AG04450 (cell line): ENCODE measurements at regions not wholly inside any gene's neighbourhood (a gene's known extent, or its start where the extent isn't known, plus 50 kb on each side); places are given as distances from the start of the nearest gene placed in this dataset.

Source experiments
- CTCF ChIA-PET: fragments of 300-600, 350-600 bp; formaldehyde crosslinking; extraction: SDS; loops from one replicate; lab custom pipeline; 2022; ENCODE audit warnings: antibody characterized with exemption, inconsistent platforms; lab: Charles Lee
- POLR2A ChIA-PET: fragments of 350-600 bp; formaldehyde crosslinking; extraction: SDS; loops from one replicate; lab custom pipeline; 2021; ENCODE audit warnings: antibody characterized with exemption, inconsistent platforms; lab: Yijun Ruan, JAX
- DNase-seq: peaks from one replicate; pipeline ENCODE4 v3.0.0-alpha.2; 2011; ENCODE audit warnings: low read depth, low spot score
- H3K27ac ChIP-seq: one replicate; pipeline ENCODE4 v1.5.1; 2012; ENCODE audit warnings: low read depth, low read length, control low read depth
- H3K27me3 ChIP-seq: one replicate; pipeline ENCODE4 v1.6.0; 2012; ENCODE audit warnings: low read length; ENCODE audit not compliant: control insufficient read depth, insufficient read depth
- H3K4me3 ChIP-seq: 2 replicates; pipeline ENCODE4 v1.5.1; 2011; ENCODE audit warnings: mild to moderate bottlenecking, low read depth, low read length, control low read depth
- H3K9me3 ChIP-seq: 2 replicates; pipeline ENCODE4 v1.5.1; 2012; ENCODE audit warnings: low read length; ENCODE audit not compliant: control insufficient read depth, insufficient read depth
- CTCF ChIP-seq: IDR thresholded peaks from 2 replicates; pipeline ENCODE4 v1.5.1; 2011; ENCODE audit warnings: low read depth, low read length, control low read depth, inconsistent platforms

- CTCF ChIA-PET: interaction anchor here (0.6 kb wide), 1 partner anchor 785 kb away, joined by 4 read pairs; no protein-coding TSS in a partner anchor
Observed at GRCh38 chr5:158178535-158178934, 319.6 kb upstream of the CLINT1 start.

GRCh38 chr5:158177146-158177545 is 318.2 kb upstream of the CLINT1 start:
- ChIA-PET CTCF (interaction anchor here (4.3 kb wide), 1 partner anchor 519 kb away, joined by 55 read pairs; no protein-coding TSS in a partner anchor), POLR2A (no interaction called here)
- TF ChIP-seq CTCF: no peak
- peaks cover 2% of the 10 kb centered on the region for H3K27me3 ChIP-seq
- H3K4me3 ChIP-seq: no peak overlapping the region
- H3K27ac ChIP-seq: no peak overlapping the region
- no peaks in the 10 kb centered on the region for H3K9me3 ChIP-seq
- DNase-seq: no peak

More at GRCh38 chr5:158178535-158178934, 319.6 kb upstream of the CLINT1 start:
- POLR2A ChIA-PET: no interaction called here
- peaks cover 2% of the 10 kb centered on the region for H3K27me3 ChIP-seq
- H3K27ac ChIP-seq: no peak overlapping the region
- TF ChIP-seq CTCF: no peak
- H3K4me3 ChIP-seq: no peak overlapping the region
- no peaks in the 10 kb centered on the region for H3K9me3 ChIP-seq
- DNase-seq: no peak

- no peak for TF ChIP-seq CTCF
- no peak for DNase-seq
- ChIA-PET POLR2A (no interaction called here), CTCF (interaction anchor here (0.6 to 4.3 kb wide), 6 partner anchors 503 to 956 kb away, joined by 3 to 55 read pairs (median 13); no protein-coding TSS in a partner anchor)
- H3K27ac ChIP-seq: no peak overlapping the region
- no peaks in the 10 kb centered on the region for H3K9me3 ChIP-seq
- no peak overlapping the region for H3K4me3 ChIP-seq
- H3K27me3 ChIP-seq: peaks cover 2% of the 10 kb centered on the region
Observed at GRCh38 chr5:158175934-158176481, 317.1 kb upstream of the CLINT1 start.

- ChIA-PET CTCF (interaction anchor here (0.5 to 4.3 kb wide), 34 partner anchors 13 to 957 kb away, joined by 3 to 55 read pairs (median 4); no protein-coding TSS in a partner anchor), POLR2A (no interaction called here)
- H3K9me3 ChIP-seq: no peaks in the 10 kb centered on the region
Observed at GRCh38 chr5:158174918-158175851, 316.2 kb upstream of the CLINT1 start.

More at GRCh38 chr5:158174918-158175851, 316.2 kb upstream of the CLINT1 start:
- no peak overlapping the region for H3K27ac ChIP-seq
- H3K27me3 ChIP-seq: peaks cover 2% of the 10 kb centered on the region
- peak; percentile 11 for DNase-seq
- H3K4me3 ChIP-seq: no peak overlapping the region
- peak; percentile 90 for TF ChIP-seq CTCF
